IMR-90 (cell line): ENCODE measurements at regions not wholly inside any gene's neighbourhood (a gene's known extent, or its start where the extent isn't known, plus 50 kb on each side); places are given as distances from the start of the nearest gene placed in this dataset.

Experiments used
- BHLHE40 ChIP-seq: fragments of 150-350 bp; IDR thresholded peaks from 2 replicates; pipeline ENCODE4 v1.6.1; 2016; ENCODE audit warnings: mild to moderate bottlenecking, low read depth, low read length
- CTCF ChIP-seq: conservative IDR thresholded peaks from 2 replicates; pipeline ENCODE4 v1.5.1; 2012; ENCODE audit warnings: mild to moderate bottlenecking, low read depth, low read length, improper control_type of control experiment
- ELK1 ChIP-seq: fragments of 150-350 bp; IDR thresholded peaks from 2 replicates; pipeline ENCODE4 v1.6.1; 2016; ENCODE audit warnings: low read depth, mild to moderate bottlenecking, low read length, moderate library complexity, borderline replicate concordance
- MAZ ChIP-seq: IDR thresholded peaks from 2 replicates; pipeline ENCODE4 v1.6.1; 2012; ENCODE audit warnings: low read depth, mild to moderate bottlenecking, low read length, improper control_type of control experiment, moderate library complexity, borderline replicate concordance
- NFE2L2 ChIP-seq: fragments of 150-350 bp; IDR thresholded peaks from 2 replicates; pipeline ENCODE4 v1.6.1; 2016; ENCODE audit warnings: low read depth, mild to moderate bottlenecking, low read length
- POLR2A ChIP-seq: IDR thresholded peaks from 2 replicates; pipeline ENCODE4 v1.6.1; 2012; ENCODE audit warnings: mild to moderate bottlenecking, low read depth, low read length
- RFX5 ChIP-seq: IDR thresholded peaks from 2 replicates; pipeline ENCODE4 v1.8.0; 2012; ENCODE audit warnings: low read depth, mild to moderate bottlenecking, low read length, moderate library complexity
- USF2 ChIP-seq: fragments of 150-350 bp; IDR thresholded peaks from 2 replicates; pipeline ENCODE4 v1.6.1; 2017; ENCODE audit warnings: mild to moderate bottlenecking, antibody characterized with exemption, low read length, low read depth

GRCh38 chr4:35975617-35976355 is 268.5 kb downstream of the ARAP2 start:
- TF ChIP-seq BHLHE40 = no peak
- no peak for TF ChIP-seq CTCF
- TF ChIP-seq NFE2L2 = no peak
- no peak for TF ChIP-seq MAZ
- TF ChIP-seq RFX5 = no peak
- TF ChIP-seq ELK1 = no peak
- TF ChIP-seq POLR2A = no peak
- no peak for TF ChIP-seq USF2
